HG02798 (cell line): ENCODE measurements at regions not wholly inside any gene's neighbourhood (a gene's known extent, or its start where the extent isn't known, plus 50 kb on each side); places are given as distances from the start of the nearest gene placed in this dataset.
"Not testable (repeated sequence)": the region's sequence is repeated elsewhere in the genome, so short reads cannot be mapped to it uniquely, and the experiment has no call there.

ENCODE experiments used
- ATAC-seq: cut with Tn5 transposase; IDR thresholded peaks from one replicate; pipeline ENCODE4 v1.9.1; 2021; ENCODE audit warnings: mild to moderate bottlenecking; ENCODE audit not compliant: unreplicated experiment, poor library complexity

GRCh38 chr10:52979295-52979990 is 206.9 kb upstream of the MBL2 start:
- ATAC-seq: no peak

- ATAC-seq: no peak
These were observed 205.0 kb upstream of the MBL2 start for GRCh38 chr10:52977581-52977980.

- no peak for ATAC-seq
These were observed 195.5 kb upstream of the MBL2 start for GRCh38 chr10:52967806-52968795.

DNA sequence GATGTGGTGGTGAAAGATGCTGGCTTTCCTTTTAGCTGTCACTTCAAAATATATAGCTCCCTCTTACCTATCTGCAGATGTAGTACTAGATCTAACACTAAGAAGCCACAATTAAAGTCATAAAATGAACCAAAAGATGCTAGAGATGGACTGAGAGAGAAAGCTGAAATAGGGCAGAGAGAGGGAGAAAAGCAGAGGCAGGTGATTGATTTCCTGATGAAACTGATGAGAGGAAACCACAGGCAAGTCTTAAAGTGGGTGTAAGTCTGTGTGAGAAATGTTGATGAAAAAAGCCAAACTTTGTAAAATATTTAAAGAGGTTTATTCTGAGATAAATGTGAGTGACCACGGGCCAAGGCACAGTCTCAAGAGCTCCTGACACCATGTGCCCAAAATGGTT is 194.3 kb upstream of the MBL2 start:
- no peak for ATAC-seq

DNA sequence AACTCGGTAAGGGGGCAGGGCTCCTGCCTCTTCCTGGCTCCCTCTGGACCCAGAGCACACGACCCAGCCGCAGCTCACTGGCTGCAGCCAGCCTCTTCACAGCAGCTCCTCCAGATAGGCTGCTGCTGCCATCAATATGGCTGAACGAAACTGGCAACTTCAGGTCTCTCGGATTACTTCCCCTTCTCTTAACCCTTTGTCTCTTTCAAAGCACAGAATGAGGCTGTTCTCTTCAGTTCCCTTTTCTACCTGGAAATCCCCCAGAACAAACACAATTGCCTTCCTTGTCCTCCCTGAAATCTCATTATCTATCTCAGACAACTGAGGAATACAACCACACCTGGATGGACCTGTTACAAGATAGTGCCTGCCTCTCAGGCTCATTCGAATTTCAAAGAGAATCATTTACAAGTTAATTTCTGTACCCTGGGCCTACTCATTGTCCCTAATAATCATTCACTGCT is 193.4 kb upstream of the MBL2 start:
- ATAC-seq: peak; percentile 94

GRCh38 chr10:52965509-52965908 is 192.9 kb upstream of the MBL2 start:
- ATAC-seq: no peak

DNA sequence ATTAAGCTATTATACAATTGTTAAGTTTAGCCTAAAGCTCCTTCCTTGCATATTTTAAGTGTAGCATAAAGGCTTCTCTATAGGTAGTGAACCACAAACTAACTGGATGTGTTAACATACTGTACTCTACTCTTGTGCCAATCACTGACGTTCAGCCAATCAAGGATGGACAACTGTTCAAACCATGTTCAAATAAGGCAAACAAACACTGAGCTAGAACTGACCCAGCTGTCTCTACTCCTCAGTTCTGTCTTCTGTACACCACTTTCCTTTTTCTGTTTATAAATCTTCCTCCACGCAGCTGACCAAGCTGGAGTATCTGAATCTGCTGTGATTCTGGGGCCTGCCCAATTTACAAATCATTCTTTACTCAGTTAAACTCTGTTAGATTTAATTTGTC is 188.7 kb upstream of the MBL2 start:
- ATAC-seq: peak; percentile 23

- no peak for ATAC-seq
These were observed 187.2 kb upstream of the MBL2 start for GRCh38 chr10:52959810-52960209.

- ATAC-seq: no peak
These were observed 184.3 kb upstream of the MBL2 start for GRCh38 chr10:52956861-52957260.

DNA sequence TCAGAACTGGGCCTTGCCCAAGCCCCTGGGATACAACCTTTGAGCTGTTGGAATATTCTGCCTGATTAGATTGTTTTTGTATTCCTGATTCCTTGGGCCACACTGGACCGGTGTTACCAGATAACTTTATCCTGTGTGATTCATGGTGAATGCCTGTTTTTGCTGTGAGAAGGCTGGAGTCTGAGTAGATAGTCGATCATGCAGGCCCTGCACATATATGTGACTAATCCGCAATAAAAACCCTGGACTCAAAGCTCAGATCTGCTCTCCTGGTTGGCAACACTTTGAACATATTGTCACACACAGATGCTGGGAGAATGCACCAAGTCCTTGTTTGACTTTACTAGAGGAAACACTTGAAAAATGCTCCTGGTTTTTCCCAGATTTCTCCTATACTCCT is 183.9 kb upstream of the MBL2 start:
- ATAC-seq: no peak

GRCh38 chr10:52955337-52955736 is 182.8 kb upstream of the MBL2 start:
- no peak for ATAC-seq

- ATAC-seq: no peak
These were observed 181.8 kb upstream of the MBL2 start for GRCh38 chr10:52954407-52954806.

- no peak for ATAC-seq
These were observed 179.9 kb upstream of the MBL2 start for GRCh38 chr10:52952391-52953055.

DNA sequence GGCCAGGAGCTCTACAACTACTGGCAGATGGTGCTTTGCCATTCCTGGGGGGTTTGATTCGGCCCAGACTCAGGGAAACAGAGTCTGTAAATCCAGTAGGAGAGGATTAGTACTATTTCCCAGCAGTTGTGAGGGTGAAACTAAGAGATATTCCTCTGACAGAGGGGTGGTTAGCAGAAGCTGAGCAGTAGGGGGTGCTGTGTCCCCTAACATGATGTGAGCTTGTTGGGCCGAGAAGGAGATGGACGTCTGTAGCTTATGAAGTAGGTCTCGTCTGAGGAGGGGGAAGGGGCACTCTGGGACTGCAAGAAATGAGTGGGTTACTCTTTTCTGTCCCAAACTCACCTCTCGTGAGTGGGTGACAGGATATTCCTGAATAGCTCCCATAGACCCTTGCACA is 179.2 kb upstream of the MBL2 start:
- ATAC-seq: peak; percentile 92

DNA sequence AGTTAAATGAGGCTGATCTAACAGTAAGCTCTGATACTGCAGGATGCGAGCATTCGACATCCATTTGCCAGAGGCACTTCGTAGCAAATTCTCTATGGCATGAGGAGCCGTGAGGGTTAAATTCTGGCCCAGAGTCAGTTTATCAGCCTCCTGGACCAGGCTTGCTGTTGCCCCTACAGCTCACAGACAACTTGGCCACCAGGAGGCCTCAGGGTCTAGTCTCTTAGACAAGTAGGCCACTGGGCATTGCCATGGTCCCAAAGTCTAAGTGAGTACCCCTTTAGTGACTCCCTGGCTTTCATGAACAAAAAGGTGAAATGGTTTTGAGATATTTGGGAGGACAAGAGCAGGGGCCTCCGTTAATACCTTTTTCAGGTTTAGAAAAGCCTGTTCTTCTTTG is 178.0 kb upstream of the MBL2 start:
- ATAC-seq: no peak

DNA sequence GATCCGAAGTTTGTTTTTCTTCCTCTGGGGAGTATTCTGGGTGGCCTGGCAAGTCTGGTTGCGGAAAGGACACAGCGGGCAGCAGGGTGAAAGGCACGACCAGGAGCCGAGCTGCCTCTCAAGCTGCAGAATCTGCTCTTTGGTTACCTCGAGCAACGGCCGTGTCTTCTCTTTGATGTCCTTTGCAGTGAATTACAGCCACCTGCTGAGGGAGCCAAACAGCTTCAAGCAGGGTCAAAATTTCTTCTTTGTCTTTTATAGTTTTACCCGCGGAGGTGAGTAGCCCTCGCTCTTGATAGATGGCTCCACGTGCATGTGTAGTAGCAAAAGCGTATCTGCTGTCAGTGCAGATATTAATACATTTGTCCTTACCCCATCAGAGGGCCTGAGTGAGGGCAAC is 177.3 kb upstream of the MBL2 start:
- ATAC-seq: no peak

- no peak for ATAC-seq
These were observed 173.9 kb upstream of the MBL2 start for GRCh38 chr10:52946486-52946885.

DNA sequence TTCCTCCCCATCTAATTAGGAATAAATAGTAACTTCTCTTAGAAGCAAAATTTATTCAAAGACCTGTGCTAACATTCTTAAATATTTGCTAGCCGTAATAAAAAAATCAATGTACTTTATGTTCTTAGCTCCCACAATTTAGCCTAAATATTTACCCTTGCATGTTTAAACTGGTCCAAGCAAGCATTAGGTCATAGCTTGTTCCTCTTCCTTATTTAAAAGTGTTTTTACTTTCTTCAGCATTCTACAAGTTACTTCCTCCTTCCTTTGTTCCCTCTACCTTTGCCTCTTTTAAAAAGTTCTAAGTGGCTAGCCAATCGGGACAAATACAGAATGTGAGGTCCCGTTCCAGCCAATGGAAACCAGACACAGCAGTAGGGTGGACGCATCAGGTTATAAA is 172.9 kb upstream of the MBL2 start:
- not testable (repeated sequence) for ATAC-seq

DNA sequence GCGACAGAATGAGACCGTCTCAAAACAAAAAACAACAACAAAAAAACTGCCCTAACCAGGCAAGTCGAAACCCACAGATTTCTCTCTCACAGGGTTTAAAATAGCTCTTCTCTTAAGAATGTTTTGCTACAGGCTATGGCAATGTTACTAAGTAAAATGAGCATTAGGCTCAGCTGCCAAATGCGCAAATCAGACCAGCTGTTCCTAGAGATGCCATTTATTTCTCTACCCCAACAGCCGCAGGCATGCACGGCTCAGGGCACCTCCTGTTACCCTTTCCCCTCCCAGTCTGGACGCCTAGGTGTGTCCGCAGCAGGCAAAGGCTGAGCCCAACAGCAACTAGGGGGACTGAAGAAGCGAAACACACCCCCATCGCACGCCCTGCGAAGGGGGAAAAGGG is 168.3 kb upstream of the MBL2 start:
- ATAC-seq: no peak

GRCh38 chr10:52939894-52940293 is 167.3 kb upstream of the MBL2 start:
- ATAC-seq: no peak

GRCh38 chr10:52933748-52934147 is 161.2 kb upstream of the MBL2 start:
- no peak for ATAC-seq
